ENCODE measurements at regions not wholly inside any gene's neighbourhood (a gene's known extent, or its start where the extent isn't known, plus 50 kb on each side); places are given as distances from the start of the nearest gene placed in this dataset.

DNA sequence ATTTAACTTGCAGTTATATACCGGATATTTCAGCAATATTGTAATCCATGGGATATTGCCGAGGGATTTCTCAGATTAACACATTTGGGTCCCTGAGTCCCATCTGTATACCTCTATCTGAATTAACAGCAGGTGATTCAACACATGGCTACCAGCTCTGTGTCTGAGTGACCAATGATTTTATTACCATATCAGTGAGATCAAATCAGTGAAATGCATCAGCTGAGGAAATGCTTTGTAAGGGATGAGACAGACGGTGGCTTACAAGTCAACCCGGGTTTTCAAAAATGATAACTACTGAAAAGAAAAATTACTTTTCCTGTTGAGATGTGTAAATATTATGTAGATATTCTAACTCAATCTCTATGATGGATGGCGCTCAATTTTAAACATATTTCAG, 504.1 kb upstream of the PKN2 start:
- Histone ChIP-seq H3K27me3 (ENCODE audit: control insufficient read depth in 2 of 2, insufficient read depth in 2 of 2, low read length in 2 of 2) (no peaks in the 10 kb centered on the region), H3K27ac (ENCODE audit: low read depth, low read length) (no peak overlapping the region), H3K4me3 (ENCODE audit: low read length) (no peak overlapping the region), H3K36me3 (ENCODE audit: control insufficient read depth in 2 of 3, insufficient read depth in 3 of 3, low read length in 3 of 3) (no peaks in the 10 kb centered on the region), H3K9me3 (ENCODE audit: control insufficient read depth in 2 of 3, low read length in 3 of 3) (no peaks in the 10 kb centered on the region), H3K4me1 (ENCODE audit: control insufficient read depth in 2 of 2, insufficient read depth in 2 of 2, low read length in 2 of 2) (no peaks in the 10 kb centered on the region)
- CTCF ChIA-PET, result interaction anchor here (1.1 kb wide), 1 partner anchor 11 kb away, joined by 5 read pairs; no protein-coding TSS in a partner anchor
- Mint-ChIP-seq H3K36me3 (no peaks in the 10 kb centered on the region), H3K9me3 (no peaks in the 10 kb centered on the region), H3K4me3 (no peak overlapping the region), H3K27ac (no peak overlapping the region), H3K27me3 (peaks cover 3 to 15% (median 7%) of the 10 kb centered on the region in 5 donors), H3K4me1 (no peaks in the 10 kb centered on the region)
- ATAC-seq, result no peak
- intact Hi-C loops (cut with micrococcal nuclease), result loop anchor here in 1 of 2 donors (1.0 kb wide), 1 partner anchor 415 kb away; no protein-coding TSS in a partner anchor
- POLR2A ChIA-PET, result no interaction called here
- no peak for DNase-seq

DNA sequence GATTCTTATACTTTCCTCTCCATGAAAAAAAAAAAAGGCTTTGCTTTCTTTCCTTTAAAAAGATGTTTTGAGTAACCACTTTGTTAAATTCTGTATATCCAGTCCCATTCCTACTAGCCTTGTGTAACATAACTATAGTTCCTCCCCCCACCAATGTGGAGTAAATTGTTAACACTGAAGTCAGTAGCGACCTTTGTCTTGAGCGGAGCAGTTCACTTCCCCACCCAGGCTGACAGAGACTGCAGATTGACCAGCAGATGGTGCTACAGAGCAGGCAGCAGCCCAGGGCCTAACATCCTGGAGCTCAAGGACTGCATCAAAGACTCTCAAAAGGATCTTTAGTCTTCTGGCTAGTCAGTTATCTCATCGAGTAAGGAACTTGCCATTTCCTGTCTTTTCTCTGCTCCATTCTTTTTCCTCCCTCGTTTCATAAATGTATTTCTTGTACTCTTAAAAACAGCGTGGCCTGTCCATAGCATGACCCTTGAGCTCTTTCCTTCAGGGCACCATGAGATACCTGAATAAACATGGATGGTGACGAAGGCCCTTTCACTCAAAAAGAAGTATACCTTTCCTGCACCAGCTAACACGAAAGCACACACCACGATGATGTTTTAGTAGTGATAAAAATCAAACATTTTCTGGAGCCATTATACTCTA, 503.5 kb upstream of the PKN2 start:
- DNase-seq (peak in 8 of 9 donors; percentile 2 to 49 (median 40)), ATAC-seq (peak; percentile 84)
- POLR2A ChIA-PET, result no interaction called here
- H3K27me3 ChIP-seq (ENCODE audit: control insufficient read depth in 2 of 2, insufficient read depth in 2 of 2, low read length in 2 of 2), result no peaks in the 10 kb centered on the region
- H3K27ac ChIP-seq (ENCODE audit: low read depth, low read length), result no peak overlapping the region
- CTCF ChIA-PET, result interaction anchor here (0.7 to 1.1 kb wide), 3 partner anchors 11 to 1981 kb away, joined by 3 to 5 read pairs (median 3); no protein-coding TSS in a partner anchor
- Mint-ChIP-seq H3K27ac (no peak overlapping the region), H3K4me1 (no peaks in the 10 kb centered on the region), H3K4me3 (no peak overlapping the region), H3K36me3 (no peaks in the 10 kb centered on the region), H3K9me3 (no peaks in the 10 kb centered on the region), H3K27me3 (peaks cover 3 to 15% (median 7%) of the 10 kb centered on the region in 5 donors)
- H3K9me3 ChIP-seq (ENCODE audit: control insufficient read depth in 2 of 3, low read length in 3 of 3), result no peaks in the 10 kb centered on the region
- H3K36me3 ChIP-seq (ENCODE audit: control insufficient read depth in 2 of 3, insufficient read depth in 3 of 3, low read length in 3 of 3), result no peaks in the 10 kb centered on the region
- no peaks in the 10 kb centered on the region for H3K4me1 ChIP-seq (ENCODE audit: control insufficient read depth in 2 of 2, insufficient read depth in 2 of 2, low read length in 2 of 2)
- intact Hi-C loops (cut with micrococcal nuclease), result loop anchor here in 1 of 2 donors (1.0 kb wide), 1 partner anchor 415 kb away; no protein-coding TSS in a partner anchor
- H3K4me3 ChIP-seq (ENCODE audit: low read length), result no peak overlapping the region

DNA sequence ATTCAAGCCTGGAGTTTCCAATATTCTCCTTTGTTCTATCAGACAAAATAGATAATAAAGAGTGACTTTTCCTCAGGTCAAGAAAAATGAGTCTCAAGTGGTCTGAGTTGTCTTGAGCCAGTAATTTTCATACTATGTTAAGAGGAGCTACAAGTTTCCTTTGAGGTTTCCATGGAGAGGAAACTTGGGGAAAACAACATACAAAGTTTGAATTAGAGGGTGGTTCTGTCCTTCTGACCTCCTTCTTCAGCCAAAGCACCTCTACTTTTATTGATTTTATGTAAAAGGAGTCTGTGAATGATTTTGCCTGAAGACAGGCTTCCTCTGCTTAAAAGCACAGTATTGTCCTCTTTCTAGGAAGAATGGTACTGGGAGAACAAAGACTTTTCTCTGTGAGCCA, 497.2 kb upstream of the PKN2 start:
- H3K4me3 Mint-ChIP-seq, result no peak overlapping the region
- Histone ChIP-seq H3K4me3 (ENCODE audit: low read length) (no peak overlapping the region), H3K36me3 (ENCODE audit: control insufficient read depth in 2 of 3, insufficient read depth in 3 of 3, low read length in 3 of 3) (no peaks in the 10 kb centered on the region), H3K27me3 (ENCODE audit: control insufficient read depth in 2 of 2, insufficient read depth in 2 of 2, low read length in 2 of 2) (no peaks in the 10 kb centered on the region), H3K9me3 (ENCODE audit: control insufficient read depth in 2 of 3, low read length in 3 of 3) (no peaks in the 10 kb centered on the region), H3K4me1 (ENCODE audit: control insufficient read depth in 2 of 2, insufficient read depth in 2 of 2, low read length in 2 of 2) (no peaks in the 10 kb centered on the region), H3K27ac (ENCODE audit: low read depth, low read length) (no peak overlapping the region)
- ATAC-seq (no peak), DNase-seq (no peak)
- intact Hi-C loops (cut with micrococcal nuclease), result no loop called here
- H3K27me3 Mint-ChIP-seq, result peaks cover 0 to 14% (median 9%) of the 10 kb centered on the region in 5 donors
- no peak overlapping the region for H3K27ac Mint-ChIP-seq
- no peaks in the 10 kb centered on the region for H3K9me3 Mint-ChIP-seq
- POLR2A ChIA-PET, result no interaction called here
- H3K36me3 Mint-ChIP-seq, result no peaks in the 10 kb centered on the region
- peaks cover 0 to 5% (median 3%) of the 10 kb centered on the region in 7 donors for H3K4me1 Mint-ChIP-seq
- CTCF ChIA-PET, result no interaction called here

DNA sequence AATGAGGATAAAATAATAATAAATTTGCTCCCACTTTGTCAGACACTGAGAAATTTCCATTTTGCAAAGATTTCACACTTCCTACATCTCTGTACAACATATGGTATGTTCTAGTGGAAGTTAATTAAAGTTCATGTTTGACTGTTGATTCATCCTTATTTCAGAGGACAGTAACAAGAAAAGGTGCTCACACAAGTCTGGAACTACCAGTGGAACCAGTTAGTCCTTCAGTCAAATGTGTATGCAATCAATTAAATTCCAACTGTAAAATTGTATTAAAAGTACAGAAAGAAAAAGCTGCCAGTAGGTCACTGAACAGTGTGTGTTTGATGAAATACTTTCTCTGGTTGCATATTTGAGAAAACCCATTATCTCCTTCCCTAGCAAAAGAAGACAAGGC, 496.0 kb upstream of the PKN2 start:
- Histone ChIP-seq H3K36me3 (ENCODE audit: control insufficient read depth in 2 of 3, insufficient read depth in 3 of 3, low read length in 3 of 3) (no peaks in the 10 kb centered on the region), H3K4me1 (ENCODE audit: control insufficient read depth in 2 of 2, insufficient read depth in 2 of 2, low read length in 2 of 2) (no peaks in the 10 kb centered on the region), H3K27me3 (ENCODE audit: control insufficient read depth in 2 of 2, insufficient read depth in 2 of 2, low read length in 2 of 2) (no peaks in the 10 kb centered on the region), H3K27ac (ENCODE audit: low read depth, low read length) (no peak overlapping the region), H3K9me3 (ENCODE audit: control insufficient read depth in 2 of 3, low read length in 3 of 3) (no peaks in the 10 kb centered on the region), H3K4me3 (ENCODE audit: low read length) (no peak overlapping the region)
- Mint-ChIP-seq H3K4me1 (peaks cover 0 to 8% (median 5%) of the 10 kb centered on the region in 7 donors), H3K9me3 (no peaks in the 10 kb centered on the region), H3K27ac (no peak overlapping the region), H3K27me3 (peaks cover 0 to 14% (median 9%) of the 10 kb centered on the region in 5 donors), H3K36me3 (no peaks in the 10 kb centered on the region), H3K4me3 (no peak overlapping the region)
- DNase-seq (no peak), ATAC-seq (no peak)
- ChIA-PET POLR2A (no interaction called here), CTCF (no interaction called here)
- intact Hi-C loops (cut with micrococcal nuclease), result no loop called here

DNA sequence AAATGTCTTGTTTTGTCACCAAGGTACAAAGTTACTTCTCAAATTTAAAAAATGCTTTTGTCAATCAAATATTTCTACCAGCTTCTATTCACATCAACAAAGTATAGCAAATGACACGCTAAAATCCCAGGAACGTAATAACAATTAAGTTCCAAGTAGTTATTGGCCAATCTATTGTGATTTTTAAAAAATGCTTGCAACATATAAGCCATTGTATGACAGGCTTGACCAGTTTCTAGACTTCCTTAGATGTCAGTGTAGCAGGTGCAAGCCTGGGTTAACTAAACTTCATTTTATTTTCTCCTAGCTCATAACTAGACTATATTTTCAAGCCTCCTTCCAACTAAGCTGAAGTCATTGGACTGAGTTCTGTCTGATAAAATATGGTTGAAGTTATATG, 494.5 kb upstream of the PKN2 start:
- Mint-ChIP-seq H3K4me3 (no peak overlapping the region), H3K27me3 (peaks cover 0 to 14% (median 8%) of the 10 kb centered on the region in 5 donors), H3K4me1 (peaks cover 0 to 8% (median 5%) of the 10 kb centered on the region in 7 donors), H3K27ac (no peak overlapping the region), H3K9me3 (no peaks in the 10 kb centered on the region), H3K36me3 (no peaks in the 10 kb centered on the region)
- no peak overlapping the region for H3K4me3 ChIP-seq (ENCODE audit: low read length)
- CTCF ChIA-PET, result no interaction called here
- no peaks in the 10 kb centered on the region for H3K4me1 ChIP-seq (ENCODE audit: control insufficient read depth in 2 of 2, insufficient read depth in 2 of 2, low read length in 2 of 2)
- ATAC-seq (no peak), DNase-seq (no peak)
- H3K36me3 ChIP-seq (ENCODE audit: control insufficient read depth in 2 of 3, insufficient read depth in 3 of 3, low read length in 3 of 3), result no peaks in the 10 kb centered on the region
- H3K27ac ChIP-seq (ENCODE audit: low read depth, low read length), result no peak overlapping the region
- POLR2A ChIA-PET, result no interaction called here
- no peaks in the 10 kb centered on the region for H3K27me3 ChIP-seq (ENCODE audit: control insufficient read depth in 2 of 2, insufficient read depth in 2 of 2, low read length in 2 of 2)
- H3K9me3 ChIP-seq (ENCODE audit: control insufficient read depth in 2 of 3, low read length in 3 of 3), result no peaks in the 10 kb centered on the region
- intact Hi-C loops (cut with micrococcal nuclease), result no loop called here

DNA sequence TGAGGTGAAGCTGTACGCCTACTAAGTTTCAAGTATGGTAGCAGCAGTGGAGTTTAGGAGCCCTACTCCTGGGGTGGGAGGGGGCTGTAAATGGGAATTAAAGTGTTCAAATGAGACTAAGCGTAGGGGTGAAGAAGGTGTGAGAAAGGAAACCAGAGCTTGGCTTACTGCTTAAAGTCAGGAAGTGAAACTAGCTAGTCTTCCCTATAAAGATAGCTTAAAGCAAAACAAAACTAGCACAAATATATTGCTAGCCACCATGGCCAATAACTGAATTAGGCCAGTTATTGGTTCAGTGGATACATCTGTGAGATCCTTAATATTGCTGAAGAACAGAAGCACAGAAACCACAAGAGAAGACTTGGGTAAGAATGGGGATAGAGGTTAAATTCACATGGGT, 492.2 kb upstream of the PKN2 start:
- DNase-seq (no peak), ATAC-seq (no peak)
- Mint-ChIP-seq H3K27ac (no peak overlapping the region), H3K4me3 (peak overlapping the region in 2 of 10 donors; percentile 5 to 13), H3K27me3 (peaks cover 0 to 9% (median 7%) of the 10 kb centered on the region in 5 donors), H3K4me1 (peaks cover 0 to 8% (median 5%) of the 10 kb centered on the region in 7 donors), H3K36me3 (no peaks in the 10 kb centered on the region), H3K9me3 (no peaks in the 10 kb centered on the region)
- ChIA-PET CTCF (interaction anchor here (1.5 kb wide), 1 partner anchor 11 kb away, joined by 5 read pairs; no protein-coding TSS in a partner anchor), POLR2A (no interaction called here)
- H3K36me3 ChIP-seq (ENCODE audit: control insufficient read depth in 2 of 3, insufficient read depth in 3 of 3, low read length in 3 of 3), result no peaks in the 10 kb centered on the region
- intact Hi-C loops (cut with micrococcal nuclease), result no loop called here
- H3K4me3 ChIP-seq (ENCODE audit: low read length), result no peak overlapping the region
- H3K4me1 ChIP-seq (ENCODE audit: control insufficient read depth in 2 of 2, insufficient read depth in 2 of 2, low read length in 2 of 2), result no peaks in the 10 kb centered on the region
- no peak overlapping the region for H3K27ac ChIP-seq (ENCODE audit: low read depth, low read length)
- no peaks in the 10 kb centered on the region for H3K27me3 ChIP-seq (ENCODE audit: control insufficient read depth in 2 of 2, insufficient read depth in 2 of 2, low read length in 2 of 2)
- H3K9me3 ChIP-seq (ENCODE audit: control insufficient read depth in 2 of 3, low read length in 3 of 3), result no peaks in the 10 kb centered on the region

DNA sequence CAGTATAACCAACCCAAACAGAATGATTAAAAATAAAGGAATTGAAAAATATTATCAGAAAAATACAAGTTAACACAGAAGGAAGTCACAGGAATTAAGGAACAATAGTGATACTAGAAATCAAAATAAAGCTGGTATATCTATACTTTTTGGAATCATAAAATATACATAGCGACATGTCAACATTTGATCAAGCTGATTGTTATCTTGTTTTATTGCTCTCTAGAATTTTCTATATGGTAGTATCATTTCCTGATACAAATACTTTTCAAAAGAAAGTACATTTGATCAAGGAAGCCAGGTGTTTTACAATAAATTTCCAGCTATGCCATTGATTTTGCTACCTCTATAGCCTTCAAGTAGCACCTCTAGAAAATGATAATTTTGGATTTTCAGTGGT, 489.5 kb upstream of the PKN2 start:
- H3K27me3 ChIP-seq (ENCODE audit: control insufficient read depth in 2 of 2, insufficient read depth in 2 of 2, low read length in 2 of 2), result no peaks in the 10 kb centered on the region
- Mint-ChIP-seq H3K4me3 (no peak overlapping the region), H3K27ac (no peak overlapping the region), H3K9me3 (no peaks in the 10 kb centered on the region), H3K4me1 (peaks cover 0 to 8% (median 5%) of the 10 kb centered on the region in 7 donors), H3K27me3 (peaks cover 0 to 11% (median 7%) of the 10 kb centered on the region in 5 donors), H3K36me3 (no peaks in the 10 kb centered on the region)
- DNase-seq (no peak), ATAC-seq (no peak)
- H3K4me3 ChIP-seq (ENCODE audit: low read length), result no peak overlapping the region
- CTCF ChIA-PET, result interaction anchor here (2.1 kb wide), 1 partner anchor 11 kb away, joined by 8 read pairs; no protein-coding TSS in a partner anchor
- no peaks in the 10 kb centered on the region for H3K9me3 ChIP-seq (ENCODE audit: control insufficient read depth in 2 of 3, low read length in 3 of 3)
- no peak overlapping the region for H3K27ac ChIP-seq (ENCODE audit: low read depth, low read length)
- intact Hi-C loops (cut with micrococcal nuclease), result no loop called here
- POLR2A ChIA-PET, result no interaction called here
- no peaks in the 10 kb centered on the region for H3K36me3 ChIP-seq (ENCODE audit: control insufficient read depth in 2 of 3, insufficient read depth in 3 of 3, low read length in 3 of 3)
- H3K4me1 ChIP-seq (ENCODE audit: control insufficient read depth in 2 of 2, insufficient read depth in 2 of 2, low read length in 2 of 2), result no peaks in the 10 kb centered on the region
